ENCODE measurements at regions not wholly inside any gene's neighbourhood (a gene's known extent, or its start where the extent isn't known, plus 50 kb on each side); places are given as distances from the start of the nearest gene placed in this dataset.
A peak's percentile ranks its signal among the peaks of the same experiment; 100 is the strongest.

DNA sequence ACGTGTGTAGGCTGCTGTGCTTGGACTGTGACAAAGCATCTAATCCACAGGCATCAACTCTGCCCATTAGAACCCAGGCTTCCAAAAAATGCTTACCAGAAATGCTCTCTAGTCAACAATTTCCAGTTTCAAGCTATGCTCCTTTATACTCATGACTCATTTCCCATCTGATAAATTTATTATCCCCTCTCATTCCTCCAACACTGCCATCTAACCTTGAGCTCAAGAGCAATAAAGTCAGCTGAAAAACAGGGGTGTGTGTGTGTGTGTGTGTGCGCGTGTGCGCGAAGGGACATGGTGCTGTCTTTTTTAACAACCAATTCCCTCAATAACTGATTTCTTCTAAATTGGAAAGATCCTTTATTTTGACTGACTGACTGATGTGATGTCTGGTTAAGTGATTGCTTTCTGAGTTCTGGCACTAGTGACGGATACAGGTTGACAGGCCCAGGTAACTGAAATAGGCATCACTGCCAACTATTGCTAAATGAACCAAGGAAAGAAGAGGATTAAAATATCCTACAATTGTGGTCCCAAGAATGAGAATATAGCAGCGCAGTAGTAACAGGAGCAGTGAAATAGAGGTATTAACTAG is 405.5 kb downstream of the ZNF385D start:
- peak; percentile 98 for TF ChIP-seq POLR2AphosphoS5 (IDR thresholded peaks at IDR 0.05)
- no peak for TF ChIP-seq TAF1 (IDR thresholded peaks at IDR 0.05; ENCODE audit: low read depth)
- TF ChIP-seq, protein P1, sequence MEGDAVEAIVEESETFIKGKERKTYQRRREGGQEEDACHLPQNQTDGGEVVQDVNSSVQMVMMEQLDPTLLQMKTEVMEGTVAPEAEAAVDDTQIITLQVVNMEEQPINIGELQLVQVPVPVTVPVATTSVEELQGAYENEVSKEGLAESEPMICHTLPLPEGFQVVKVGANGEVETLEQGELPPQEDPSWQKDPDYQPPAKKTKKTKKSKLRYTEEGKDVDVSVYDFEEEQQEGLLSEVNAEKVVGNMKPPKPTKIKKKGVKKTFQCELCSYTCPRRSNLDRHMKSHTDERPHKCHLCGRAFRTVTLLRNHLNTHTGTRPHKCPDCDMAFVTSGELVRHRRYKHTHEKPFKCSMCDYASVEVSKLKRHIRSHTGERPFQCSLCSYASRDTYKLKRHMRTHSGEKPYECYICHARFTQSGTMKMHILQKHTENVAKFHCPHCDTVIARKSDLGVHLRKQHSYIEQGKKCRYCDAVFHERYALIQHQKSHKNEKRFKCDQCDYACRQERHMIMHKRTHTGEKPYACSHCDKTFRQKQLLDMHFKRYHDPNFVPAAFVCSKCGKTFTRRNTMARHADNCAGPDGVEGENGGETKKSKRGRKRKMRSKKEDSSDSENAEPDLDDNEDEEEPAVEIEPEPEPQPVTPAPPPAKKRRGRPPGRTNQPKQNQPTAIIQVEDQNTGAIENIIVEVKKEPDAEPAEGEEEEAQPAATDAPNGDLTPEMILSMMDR (IDR thresholded peaks at IDR 0.05; ENCODE audit: poor library complexity, severe bottlenecking), result no peak
- peak; percentile 27 for TF ChIP-seq SMC3 (conservative IDR thresholded peaks at IDR 0.05; ENCODE audit: poor library complexity)
- TF ChIP-seq EZH2 (IDR thresholded peaks at IDR 0.05; ENCODE audit: borderline replicate concordance, insufficient read depth, low read length, poor library complexity, severe bottlenecking), result no peak
- TF ChIP-seq, protein P2, sequence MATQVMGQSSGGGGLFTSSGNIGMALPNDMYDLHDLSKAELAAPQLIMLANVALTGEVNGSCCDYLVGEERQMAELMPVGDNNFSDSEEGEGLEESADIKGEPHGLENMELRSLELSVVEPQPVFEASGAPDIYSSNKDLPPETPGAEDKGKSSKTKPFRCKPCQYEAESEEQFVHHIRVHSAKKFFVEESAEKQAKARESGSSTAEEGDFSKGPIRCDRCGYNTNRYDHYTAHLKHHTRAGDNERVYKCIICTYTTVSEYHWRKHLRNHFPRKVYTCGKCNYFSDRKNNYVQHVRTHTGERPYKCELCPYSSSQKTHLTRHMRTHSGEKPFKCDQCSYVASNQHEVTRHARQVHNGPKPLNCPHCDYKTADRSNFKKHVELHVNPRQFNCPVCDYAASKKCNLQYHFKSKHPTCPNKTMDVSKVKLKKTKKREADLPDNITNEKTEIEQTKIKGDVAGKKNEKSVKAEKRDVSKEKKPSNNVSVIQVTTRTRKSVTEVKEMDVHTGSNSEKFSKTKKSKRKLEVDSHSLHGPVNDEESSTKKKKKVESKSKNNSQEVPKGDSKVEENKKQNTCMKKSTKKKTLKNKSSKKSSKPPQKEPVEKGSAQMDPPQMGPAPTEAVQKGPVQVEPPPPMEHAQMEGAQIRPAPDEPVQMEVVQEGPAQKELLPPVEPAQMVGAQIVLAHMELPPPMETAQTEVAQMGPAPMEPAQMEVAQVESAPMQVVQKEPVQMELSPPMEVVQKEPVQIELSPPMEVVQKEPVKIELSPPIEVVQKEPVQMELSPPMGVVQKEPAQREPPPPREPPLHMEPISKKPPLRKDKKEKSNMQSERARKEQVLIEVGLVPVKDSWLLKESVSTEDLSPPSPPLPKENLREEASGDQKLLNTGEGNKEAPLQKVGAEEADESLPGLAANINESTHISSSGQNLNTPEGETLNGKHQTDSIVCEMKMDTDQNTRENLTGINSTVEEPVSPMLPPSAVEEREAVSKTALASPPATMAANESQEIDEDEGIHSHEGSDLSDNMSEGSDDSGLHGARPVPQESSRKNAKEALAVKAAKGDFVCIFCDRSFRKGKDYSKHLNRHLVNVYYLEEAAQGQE (IDR thresholded peaks at IDR 0.05; ENCODE audit: borderline replicate concordance), result no peak
- peak; percentile 99 for TF ChIP-seq EP300 (conservative IDR thresholded peaks at IDR 0.05; ENCODE audit: poor library complexity, severe bottlenecking)
- peak; percentile 29 for TF ChIP-seq RAD21 (conservative IDR thresholded peaks at IDR 0.05)

All from neural cell (in vitro differentiated cells).